H9 (cell line): ENCODE measurements at regions not wholly inside any gene's neighbourhood (a gene's known extent, or its start where the extent isn't known, plus 50 kb on each side); places are given as distances from the start of the nearest gene placed in this dataset.

Source experiments
- DNase-seq: peaks from one replicate; pipeline ENCODE4 v3.0.0-alpha.2; 2017
- H2AFZ ChIP-seq: one replicate; pipeline ENCODE4 v1.6.1; 2013; ENCODE audit warnings: mild to moderate bottlenecking, low read length, control low read depth, moderate library complexity
- H2AK5ac ChIP-seq: 2 replicates; pipeline ENCODE4 v1.6.1; 2013; ENCODE audit warnings: low read length, control low read depth, mixed read lengths; ENCODE audit not compliant: insufficient read length
- H2BK120ac ChIP-seq: one replicate; pipeline ENCODE4 v1.6.1; 2013; ENCODE audit warnings: low read depth, mild to moderate bottlenecking, low read length, control low read depth, inconsistent platforms; ENCODE audit not compliant: poor library complexity, severe bottlenecking
- H2BK12ac ChIP-seq: 2 replicates; pipeline ENCODE4 v1.6.1; 2013; ENCODE audit warnings: low read length, control low read depth, mixed read lengths, low read depth; ENCODE audit not compliant: insufficient read length
- H2BK15ac ChIP-seq: 2 replicates; pipeline ENCODE4 v1.6.1; 2013; ENCODE audit warnings: low read depth, low read length, control low read depth
- H2BK20ac ChIP-seq: one replicate; pipeline ENCODE4 v1.6.1; 2013; ENCODE audit warnings: low read depth, mild to moderate bottlenecking, low read length, control low read depth, inconsistent platforms; ENCODE audit not compliant: poor library complexity, severe bottlenecking
- H2BK5ac ChIP-seq: 2 replicates; pipeline ENCODE4 v1.6.1; 2013; ENCODE audit warnings: low read length, control low read depth, mixed read lengths; ENCODE audit not compliant: insufficient read length
- H3K14ac ChIP-seq: 2 replicates; pipeline ENCODE4 v1.6.1; 2013; ENCODE audit warnings: low read length, control low read depth; ENCODE audit not compliant: insufficient read depth
- H3K18ac ChIP-seq: 2 replicates; pipeline ENCODE4 v1.6.1; 2013; ENCODE audit warnings: low read depth, mild to moderate bottlenecking, mixed read lengths, low read length, control low read depth; ENCODE audit not compliant: insufficient read length
- H3K23ac ChIP-seq: 2 replicates; pipeline ENCODE4 v1.6.1; 2013; ENCODE audit warnings: low read length, control low read depth, mixed read lengths, low read depth; ENCODE audit not compliant: insufficient read length
- H3K23me2 ChIP-seq: 2 replicates; pipeline ENCODE4 v1.6.1; 2013; ENCODE audit warnings: low read depth, mild to moderate bottlenecking, mixed read lengths, low read length, control low read depth; ENCODE audit not compliant: insufficient read length, poor library complexity, severe bottlenecking
- H3K27ac ChIP-seq: 2 replicates; pipeline ENCODE4 v1.5.1; 2013; ENCODE audit warnings: low read length, control low read depth, mixed read lengths, low read depth; ENCODE audit not compliant: insufficient read length
- H3K27me3 ChIP-seq: 2 replicates; pipeline ENCODE4 v1.6.1; 2013; ENCODE audit warnings: low read length, control low read depth, inconsistent platforms; ENCODE audit not compliant: insufficient read depth
- H3K4ac ChIP-seq: 2 replicates; pipeline ENCODE4 v1.6.1; 2013; ENCODE audit warnings: low read depth, mild to moderate bottlenecking, control low read depth, inconsistent platforms, low read length, moderate library complexity
- H3K4me1 ChIP-seq: 2 replicates; pipeline ENCODE4 v1.6.1; 2013; ENCODE audit warnings: low read length, control low read depth, inconsistent platforms; ENCODE audit not compliant: insufficient read depth
- H3K4me2 ChIP-seq: 2 replicates; pipeline ENCODE4 v1.6.1; 2013; ENCODE audit warnings: low read length, control low read depth, mixed read lengths; ENCODE audit not compliant: insufficient read length, insufficient read depth
- H3K56ac ChIP-seq: 2 replicates; pipeline ENCODE4 v1.6.1; 2013; ENCODE audit warnings: low read depth, mild to moderate bottlenecking, mixed read lengths, low read length, control low read depth; ENCODE audit not compliant: insufficient read length
- H3K79me1 ChIP-seq: 2 replicates; pipeline ENCODE4 v1.6.1; 2013; ENCODE audit warnings: low read depth, mild to moderate bottlenecking, moderate library complexity, low read length, control low read depth, inconsistent platforms; ENCODE audit not compliant: insufficient read depth, poor library complexity, severe bottlenecking
- H3K79me2 ChIP-seq: 2 replicates; pipeline ENCODE4 v1.6.1; 2013; ENCODE audit warnings: low read length, control low read depth, inconsistent platforms; ENCODE audit not compliant: insufficient read depth
- H3K9ac ChIP-seq: 2 replicates; pipeline ENCODE4 v1.6.1; 2013; ENCODE audit warnings: low read length, control low read depth, mixed read lengths; ENCODE audit not compliant: insufficient read length; ENCODE audit errors: extremely low read depth
- H3K9me3 ChIP-seq: one replicate; pipeline ENCODE4 v1.6.1; 2013; ENCODE audit warnings: low read depth, low read length, inconsistent platforms; ENCODE audit not compliant: control insufficient read depth
- H3T11ph ChIP-seq: one replicate; pipeline ENCODE4 v1.6.1; 2013; ENCODE audit warnings: mild to moderate bottlenecking, low read length, control low read depth, inconsistent platforms
- H4K20me1 ChIP-seq: one replicate; pipeline ENCODE4 v1.6.1; 2013; ENCODE audit not compliant: control insufficient read depth, insufficient read length, insufficient read depth
- H4K5ac ChIP-seq: 2 replicates; pipeline ENCODE4 v1.6.1; 2013; ENCODE audit warnings: low read depth, mild to moderate bottlenecking, mixed read lengths, low read length, control low read depth; ENCODE audit not compliant: insufficient read length
- H4K8ac ChIP-seq: replicated peaks from 2 replicates; pipeline ENCODE4 v1.6.1; 2013; ENCODE audit warnings: low read length, control low read depth, mixed read lengths, low read depth; ENCODE audit not compliant: insufficient read length
- H4K91ac ChIP-seq: 2 replicates; pipeline ENCODE4 v1.6.1; 2013; ENCODE audit warnings: low read depth, mild to moderate bottlenecking, moderate library complexity, mixed read lengths, low read length, control low read depth; ENCODE audit not compliant: insufficient read length
- H3K27ac Mint-ChIP-seq, 3 experiments: 2 replicates in 2 of 3; 3 replicates in 1 of 3; pipeline ENCODE4 v1.8.0; 2020 to 2021; ENCODE audit warnings: mixed read lengths in 3 of 3, mild to moderate bottlenecking in 1 of 3, moderate library complexity in 1 of 3
- H3K27me3 Mint-ChIP-seq: 2 replicates; pipeline ENCODE4 v1.8.0; 2021; ENCODE audit warnings: low read depth, mild to moderate bottlenecking, moderate library complexity, mixed read lengths
- H3K36me3 Mint-ChIP-seq, 3 experiments: 2 replicates in 2 of 3; 3 replicates in 1 of 3; pipeline ENCODE4 v1.8.0; 2020 to 2021; ENCODE audit warnings: low read depth in 3 of 3, mixed read lengths in 3 of 3; ENCODE audit not compliant: insufficient read depth in 1 of 3
- H3K4me1 Mint-ChIP-seq, 2 experiments: 2 replicates each; pipeline ENCODE4 v1.8.0; 2020; ENCODE audit warnings: mixed read lengths in 2 of 2
- H3K4me3 Mint-ChIP-seq, 2 experiments: 2 replicates in 1 of 2; 3 replicates in 1 of 2; pipeline ENCODE4 v1.8.0; 2020 to 2021; ENCODE audit warnings: mild to moderate bottlenecking in 2 of 2, mixed read lengths in 2 of 2, moderate library complexity in 1 of 2
- H3K9me3 Mint-ChIP-seq, 2 experiments: 2 replicates in 1 of 2; 3 replicates in 1 of 2; pipeline ENCODE4 v1.8.0; 2020; ENCODE audit warnings: mild to moderate bottlenecking in 2 of 2, mixed read lengths in 2 of 2, moderate library complexity in 1 of 2
- CTCF ChIP-seq: fragments of 200-600 bp; sonication (generic); conservative IDR thresholded peaks from 3 replicates; pipeline ENCODE4 v1.8.0; 2021; ENCODE audit warnings: antibody characterized with exemption, mild to moderate bottlenecking
- WGBS: extraction: QIAGEN DNeasy Blood & Tissue Kit; methylation state at CpG from one replicate; pipeline ENCODE4 v1.1.7; 2013; ENCODE audit warnings: missing lambda C conversion rate, low lambda C conversion rate, mixed read lengths; ENCODE audit not compliant: insufficient read length; ENCODE audit errors: extremely low coverage; 5-methylcytosine and 5-hydroxymethylcytosine counted together

GRCh38 chr3:24812116-24812515 lies 317.5 kb upstream of the THRB start:
- Mint-ChIP-seq H3K4me1 (peaks cover 15 to 19% of the 10 kb centered on the region in 2 experiments), H3K27me3 (no peaks in the 10 kb centered on the region), H3K4me3 (no peak overlapping the region), H3K9me3 (no peaks in the 10 kb centered on the region), H3K27ac (0 out of 7 replicates have a peak overlapping the region, but pooled peaks of 1 of the 3 experiments have one; percentile 20), H3K36me3 (no peaks in the 10 kb centered on the region)
- no peak overlapping the region for H2BK12ac ChIP-seq
- no peak overlapping the region for H3K56ac ChIP-seq
- H3K14ac ChIP-seq = no peak overlapping the region
- no peak overlapping the region for H3K4me2 ChIP-seq
- no peaks in the 10 kb centered on the region for H3K79me1 ChIP-seq
- no peak overlapping the region for H3K27ac ChIP-seq
- H4K5ac ChIP-seq = no peak overlapping the region
- no peak overlapping the region for H3T11ph ChIP-seq
- no peak overlapping the region for H2BK120ac ChIP-seq
- H3K4me1 ChIP-seq = no peaks in the 10 kb centered on the region
- no peaks in the 10 kb centered on the region for H3K9me3 ChIP-seq
- H4K8ac ChIP-seq = no peak overlapping the region
- H2AK5ac ChIP-seq = no peak overlapping the region
- no CpG with 5 or more reads among the region's 1 CpG for WGBS
- no peak for DNase-seq
- H3K9ac ChIP-seq = no peak overlapping the region
- H2AFZ ChIP-seq = no peak overlapping the region
- H3K4ac ChIP-seq = no peak overlapping the region
- no peaks in the 10 kb centered on the region for H3K27me3 ChIP-seq
- H2BK20ac ChIP-seq = no peak overlapping the region
- H3K23me2 ChIP-seq = no peaks in the 10 kb centered on the region
- no peak overlapping the region for H4K91ac ChIP-seq
- no peak overlapping the region for H2BK15ac ChIP-seq
- H3K23ac ChIP-seq = no peak overlapping the region
- H4K20me1 ChIP-seq = no peaks in the 10 kb centered on the region
- no peak overlapping the region for H3K18ac ChIP-seq
- no peak overlapping the region for H2BK5ac ChIP-seq
- no peak for TF ChIP-seq CTCF
- H3K79me2 ChIP-seq = no peaks in the 10 kb centered on the region
